A549 (cell line): ENCODE measurements at regions not wholly inside any gene's neighbourhood (a gene's known extent, or its start where the extent isn't known, plus 50 kb on each side); places are given as distances from the start of the nearest gene placed in this dataset.

ENCODE experiments used
- CHD2 ChIP-seq: fragments of 150-350 bp; IDR thresholded peaks from 2 replicates; pipeline ENCODE4 v1.6.1; 2014; ENCODE audit warnings: low read length; ENCODE audit not compliant: partially characterized antibody
- EHMT2 ChIP-seq: fragments of 200-600 bp; sonication (generic); IDR thresholded peaks from 2 replicates; pipeline ENCODE4 v1.6.1; 2016; ENCODE audit warnings: antibody characterized with exemption, low read depth, mild to moderate bottlenecking, moderate library complexity
- EP300 ChIP-seq, 2 experiments: fragments of >200 bp; sonication (Bioruptor Twin); formaldehyde crosslinking; IDR thresholded peaks; 2 replicates in 1 of 2; 3 replicates in 1 of 2; pipeline ENCODE4 v1.6.1; 2016 to 2017
- RARB ChIP-seq: fragments of 250-450 bp; sonication (Bioruptor Pico); IDR thresholded peaks from 2 replicates; pipeline ENCODE4 v1.8.0; 2021; ENCODE audit warnings: mild to moderate bottlenecking, moderate library complexity
- SMC3 ChIP-seq: fragments of >200 bp; sonication (Bioruptor Twin); formaldehyde crosslinking; IDR thresholded peaks from 3 replicates; pipeline ENCODE4 v1.6.1; 2018; ENCODE audit warnings: inconsistent platforms
- TF ChIP-seq, protein P1 (sequence below): fragments of >200 bp; sonication (Bioruptor Twin); formaldehyde crosslinking; IDR thresholded peaks from 3 replicates; pipeline ENCODE4 v1.5.1; 2016
- TF ChIP-seq, protein P2 (sequence below): IDR thresholded peaks from 2 replicates; pipeline ENCODE4 v1.6.1; 2012
- TF ChIP-seq, protein P3 (sequence below): fragments of 250-450 bp; sonication (Bioruptor Pico); IDR thresholded peaks from 2 replicates; pipeline ENCODE4 v1.5.0; 2021; ENCODE audit warnings: mild to moderate bottlenecking, moderate library complexity, borderline replicate concordance

DNA sequence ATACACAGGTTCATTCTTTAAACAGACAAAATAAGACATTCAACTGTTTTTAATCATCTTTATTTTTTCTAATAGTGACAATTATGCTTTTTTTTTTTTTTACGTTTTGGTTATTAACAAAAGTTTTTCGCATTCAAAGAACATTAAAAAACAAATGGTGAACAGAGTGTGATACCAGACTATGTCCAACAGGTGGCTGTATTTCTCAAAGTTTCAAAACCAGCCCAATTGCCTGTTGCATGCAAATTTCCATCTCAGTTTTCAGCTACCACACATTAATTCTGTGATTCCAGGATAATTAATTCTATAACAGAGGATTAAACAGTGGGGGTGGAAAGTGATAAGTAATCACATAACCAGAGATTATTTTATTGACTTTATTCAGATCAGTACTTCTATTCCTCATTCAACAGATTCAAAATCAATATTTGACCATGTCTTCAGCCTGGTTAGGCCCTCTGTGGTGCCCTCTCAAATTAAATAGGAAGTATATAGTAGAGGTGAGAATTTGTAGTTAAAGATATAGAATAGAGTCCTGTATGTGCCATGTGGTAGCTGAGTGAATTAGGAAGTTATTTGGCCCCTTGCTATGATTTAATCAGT is 122.2 kb upstream of the DCBLD2 start:
- TF ChIP-seq, protein P1, sequence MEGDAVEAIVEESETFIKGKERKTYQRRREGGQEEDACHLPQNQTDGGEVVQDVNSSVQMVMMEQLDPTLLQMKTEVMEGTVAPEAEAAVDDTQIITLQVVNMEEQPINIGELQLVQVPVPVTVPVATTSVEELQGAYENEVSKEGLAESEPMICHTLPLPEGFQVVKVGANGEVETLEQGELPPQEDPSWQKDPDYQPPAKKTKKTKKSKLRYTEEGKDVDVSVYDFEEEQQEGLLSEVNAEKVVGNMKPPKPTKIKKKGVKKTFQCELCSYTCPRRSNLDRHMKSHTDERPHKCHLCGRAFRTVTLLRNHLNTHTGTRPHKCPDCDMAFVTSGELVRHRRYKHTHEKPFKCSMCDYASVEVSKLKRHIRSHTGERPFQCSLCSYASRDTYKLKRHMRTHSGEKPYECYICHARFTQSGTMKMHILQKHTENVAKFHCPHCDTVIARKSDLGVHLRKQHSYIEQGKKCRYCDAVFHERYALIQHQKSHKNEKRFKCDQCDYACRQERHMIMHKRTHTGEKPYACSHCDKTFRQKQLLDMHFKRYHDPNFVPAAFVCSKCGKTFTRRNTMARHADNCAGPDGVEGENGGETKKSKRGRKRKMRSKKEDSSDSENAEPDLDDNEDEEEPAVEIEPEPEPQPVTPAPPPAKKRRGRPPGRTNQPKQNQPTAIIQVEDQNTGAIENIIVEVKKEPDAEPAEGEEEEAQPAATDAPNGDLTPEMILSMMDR, result peak; percentile 80
- TF ChIP-seq CHD2, result no peak
- no peak for TF ChIP-seq EHMT2
- no peak for TF ChIP-seq RARB (CRISPR knock-in tag)
- TF ChIP-seq, protein P2, sequence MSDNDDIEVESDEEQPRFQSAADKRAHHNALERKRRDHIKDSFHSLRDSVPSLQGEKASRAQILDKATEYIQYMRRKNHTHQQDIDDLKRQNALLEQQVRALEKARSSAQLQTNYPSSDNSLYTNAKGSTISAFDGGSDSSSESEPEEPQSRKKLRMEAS, result no peak
- TF ChIP-seq, protein P3, sequence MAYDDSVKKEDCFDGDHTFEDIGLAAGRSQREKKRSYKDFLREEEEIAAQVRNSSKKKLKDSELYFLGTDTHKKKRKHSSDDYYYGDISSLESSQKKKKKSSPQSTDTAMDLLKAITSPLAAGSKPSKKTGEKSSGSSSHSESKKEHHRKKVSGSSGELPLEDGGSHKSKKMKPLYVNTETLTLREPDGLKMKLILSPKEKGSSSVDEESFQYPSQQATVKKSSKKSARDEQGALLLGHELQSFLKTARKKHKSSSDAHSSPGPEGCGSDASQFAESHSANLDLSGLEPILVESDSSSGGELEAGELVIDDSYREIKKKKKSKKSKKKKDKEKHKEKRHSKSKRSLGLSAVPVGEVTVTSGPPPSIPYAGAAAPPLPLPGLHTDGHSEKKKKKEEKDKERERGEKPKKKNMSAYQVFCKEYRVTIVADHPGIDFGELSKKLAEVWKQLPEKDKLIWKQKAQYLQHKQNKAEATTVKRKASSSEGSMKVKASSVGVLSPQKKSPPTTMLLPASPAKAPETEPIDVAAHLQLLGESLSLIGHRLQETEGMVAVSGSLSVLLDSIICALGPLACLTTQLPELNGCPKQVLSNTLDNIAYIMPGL (CRISPR knock-in tag), result no peak
- TF ChIP-seq SMC3, result peak; percentile 64
- no peak for TF ChIP-seq EP300 (IDR thresholded peaks at IDR 0.05)
